Mammary epithelial cell (primary cell): ENCODE measurements at regions not wholly inside any gene's neighbourhood (a gene's known extent, or its start where the extent isn't known, plus 50 kb on each side); places are given as distances from the start of the nearest gene placed in this dataset.

Source experiments
- CTCF ChIP-seq, 2 donors: IDR thresholded peaks in 1 of 2; conservative IDR thresholded peaks in 1 of 2; 2 replicates each; pipeline ENCODE4 v1.5.1; 2011 to 2012; ENCODE audit warnings: inconsistent platforms in 2 of 2, low read length in 2 of 2, mild to moderate bottlenecking in 2 of 2, control low read depth in 1 of 2, low read depth in 1 of 2; ENCODE audit not compliant: insufficient read depth in 1 of 2; ENCODE audit errors: extremely low read depth in 1 of 2
- EZH2 ChIP-seq: IDR thresholded peaks from 2 replicates; pipeline ENCODE4 v1.6.1; 2012; ENCODE audit warnings: low read length, inconsistent platforms, borderline replicate concordance

GRCh38 chr10:89963451-89964102 is 262.2 kb downstream of the KIF20B start:
- TF ChIP-seq EZH2 (no peak), CTCF (conservative IDR thresholded peaks at IDR 0.05 in 1 of 2, IDR thresholded peaks at IDR 0.05 in 1 of 2; ENCODE audit: extremely low read depth in 1 of 2, insufficient read depth in 1 of 2, low read depth in 1 of 2, low read length in 2 of 2) (no peak)
